Neural cell (in vitro differentiated cells): ENCODE measurements at regions not wholly inside any gene's neighbourhood (a gene's known extent, or its start where the extent isn't known, plus 50 kb on each side); places are given as distances from the start of the nearest gene placed in this dataset.

Source experiments
- H2AFZ ChIP-seq: fragments of 200-600, 300-800 bp; sonication (generic), shearing (Covaris generic); 2 replicates; pipeline ENCODE4 v1.6.0; 2014; ENCODE audit warnings: low read depth, mild to moderate bottlenecking, antibody characterized with exemption, low read length, moderate library complexity
- H3F3A ChIP-seq: fragments of 200-600 bp; shearing (Covaris generic); 2 replicates; pipeline ENCODE4 v1.6.1; 2016; ENCODE audit warnings: mild to moderate bottlenecking, moderate library complexity, mixed read lengths, antibody characterized with exemption, low read length; ENCODE audit not compliant: insufficient read depth, poor library complexity, severe bottlenecking
- H3K27ac ChIP-seq: fragments of 200-600, 300-800 bp; sonication (generic), shearing (Covaris generic); 2 replicates; pipeline ENCODE4 v1.5.1; 2014; ENCODE audit warnings: mild to moderate bottlenecking, low read length, moderate library complexity
- H3K27me3 ChIP-seq: fragments of 300-800, 200-600 bp; sonication (generic), shearing (Covaris generic); 2 replicates; pipeline ENCODE4 v1.6.0; 2014; ENCODE audit warnings: mild to moderate bottlenecking, low read depth, low read length, moderate library complexity; ENCODE audit not compliant: insufficient read depth
- H3K36me3 ChIP-seq: fragments of 300-800, 200-600 bp; sonication (generic), shearing (Covaris generic); 2 replicates; pipeline ENCODE4 v1.5.1; 2014; ENCODE audit warnings: mild to moderate bottlenecking, antibody characterized with exemption, low read length, moderate library complexity; ENCODE audit not compliant: insufficient read depth
- H3K4me2 ChIP-seq: fragments of 300-800, 200-600 bp; sonication (generic), shearing (Covaris generic); 2 replicates; pipeline ENCODE4 v1.6.0; 2014; ENCODE audit warnings: mild to moderate bottlenecking, low read length
- H3K4me3 ChIP-seq: fragments of 300-800, 200-600 bp; sonication (generic), shearing (Covaris generic); 2 replicates; pipeline ENCODE4 v1.5.1; 2014; ENCODE audit warnings: mild to moderate bottlenecking, low read length, moderate library complexity
- H3K79me2 ChIP-seq: fragments of 200-600 bp; shearing (Covaris generic); replicated peaks from 2 replicates; pipeline ENCODE4 v1.6.0; 2014; ENCODE audit warnings: mild to moderate bottlenecking, low read length, moderate library complexity; ENCODE audit not compliant: insufficient read depth
- H3K9ac ChIP-seq: fragments of 300-800, 200-600 bp; sonication (generic), shearing (Covaris generic); 2 replicates; pipeline ENCODE4 v1.6.1; 2016; ENCODE audit warnings: mild to moderate bottlenecking, low read length, mixed read lengths
- H3K9me2 ChIP-seq: fragments of 200-600 bp; shearing (Covaris generic); 2 replicates; pipeline ENCODE4 v1.6.1; 2016; ENCODE audit warnings: mild to moderate bottlenecking, low read length, mixed read lengths; ENCODE audit not compliant: insufficient read depth
- H3K9me3 ChIP-seq: fragments of 200-600, 300-800 bp; sonication (generic), shearing (Covaris generic); 2 replicates; pipeline ENCODE4 v1.6.1; 2016; ENCODE audit warnings: mild to moderate bottlenecking, mixed run types, low read length, moderate library complexity, mixed read lengths
- H4K20me1 ChIP-seq: fragments of 200-600 bp; shearing (Covaris generic); 2 replicates; pipeline ENCODE4 v1.6.1; 2016; ENCODE audit warnings: mild to moderate bottlenecking, mixed run types; ENCODE audit not compliant: insufficient read depth
- CTCF ChIP-seq: fragments of 450-650 bp; IDR thresholded peaks from 2 replicates; pipeline ENCODE4 v1.5.1; 2014; ENCODE audit warnings: antibody characterized with exemption, mild to moderate bottlenecking, moderate library complexity; ENCODE audit not compliant: poor library complexity, severe bottlenecking
- EP300 ChIP-seq: fragments of 450-650 bp; conservative IDR thresholded peaks from 2 replicates; pipeline ENCODE4 v1.6.1; 2014; ENCODE audit warnings: antibody characterized with exemption, mild to moderate bottlenecking, moderate library complexity; ENCODE audit not compliant: poor library complexity, severe bottlenecking
- EZH2 ChIP-seq: fragments of 200-600, 300-800 bp; shearing (Covaris generic), sonication (generic); IDR thresholded peaks from 2 replicates; pipeline ENCODE4 v1.6.1; 2014; ENCODE audit warnings: antibody characterized with exemption, low read length, borderline replicate concordance, mild to moderate bottlenecking; ENCODE audit not compliant: insufficient read depth, poor library complexity, severe bottlenecking
- POLR2AphosphoS5 ChIP-seq: IDR thresholded peaks from 2 replicates; pipeline ENCODE4 v1.6.1; 2012
- RAD21 ChIP-seq: fragments of 450-650 bp; conservative IDR thresholded peaks from 2 replicates; pipeline ENCODE4 v1.6.1; 2014; ENCODE audit warnings: antibody characterized with exemption, mild to moderate bottlenecking, moderate library complexity
- SMC3 ChIP-seq: fragments of 450-650 bp; conservative IDR thresholded peaks from 2 replicates; pipeline ENCODE4 v1.6.1; 2014; ENCODE audit warnings: antibody characterized with exemption, mild to moderate bottlenecking, moderate library complexity; ENCODE audit not compliant: poor library complexity
- TAF1 ChIP-seq: IDR thresholded peaks from 2 replicates; pipeline ENCODE4 v1.6.1; 2012; ENCODE audit warnings: low read depth

- Histone ChIP-seq H3K9me2 (no peaks in the 10 kb centered on the region), H3K4me2 (no peak overlapping the region), H3K9me3 (no peaks in the 10 kb centered on the region), H3K36me3 (no peaks in the 10 kb centered on the region), H3K79me2 (no peaks in the 10 kb centered on the region), H4K20me1 (no peaks in the 10 kb centered on the region), H3K4me3 (no peak overlapping the region), H3K27ac (no peak overlapping the region), H2AFZ (no peak overlapping the region), H3K9ac (no peak overlapping the region), H3F3A (no peaks in the 10 kb centered on the region), H3K27me3 (no peaks in the 10 kb centered on the region)
- TF ChIP-seq SMC3 (no peak), POLR2AphosphoS5 (no peak), EZH2 (no peak)
Observed at GRCh38 chr12:65606008-65606766, 218.1 kb upstream of the HMGA2 start.

- H3F3A ChIP-seq: no peaks in the 10 kb centered on the region
- TF ChIP-seq EP300 (no peak), EZH2 (no peak), TAF1 (no peak), RAD21 (no peak), POLR2AphosphoS5 (no peak)
- H3K27ac ChIP-seq: no peak overlapping the region
Observed at GRCh38 chr12:65607401-65607841, 216.9 kb upstream of the HMGA2 start.

GRCh38 chr12:65608319-65608916 is 215.9 kb upstream of the HMGA2 start:
- TF ChIP-seq CTCF: no peak
- no peak for TF ChIP-seq RAD21
- no peak for TF ChIP-seq TAF1
- Histone ChIP-seq H3K79me2 (no peaks in the 10 kb centered on the region), H3K9ac (no peak overlapping the region)

More at GRCh38 chr12:65607401-65607841, 216.9 kb upstream of the HMGA2 start:
- Histone ChIP-seq H4K20me1 (no peaks in the 10 kb centered on the region), H3K9ac (no peak overlapping the region), H3K27me3 (no peaks in the 10 kb centered on the region), H3K9me2 (no peaks in the 10 kb centered on the region), H3K4me2 (no peak overlapping the region), H2AFZ (no peak overlapping the region), H3K4me3 (no peak overlapping the region), H3K79me2 (no peaks in the 10 kb centered on the region), H3K9me3 (no peaks in the 10 kb centered on the region), H3K36me3 (no peaks in the 10 kb centered on the region)

More at GRCh38 chr12:65608319-65608916, 215.9 kb upstream of the HMGA2 start:
- Histone ChIP-seq H3K4me3 (no peak overlapping the region), H4K20me1 (no peaks in the 10 kb centered on the region), H3K27ac (no peak overlapping the region), H3K27me3 (no peaks in the 10 kb centered on the region), H2AFZ (no peak overlapping the region), H3F3A (no peaks in the 10 kb centered on the region), H3K36me3 (no peaks in the 10 kb centered on the region), H3K9me3 (no peaks in the 10 kb centered on the region), H3K4me2 (no peak overlapping the region), H3K9me2 (no peaks in the 10 kb centered on the region)
